ENCODE measurements at regions not wholly inside any gene's neighbourhood (a gene's known extent, or its start where the extent isn't known, plus 50 kb on each side); places are given as distances from the start of the nearest gene placed in this dataset.

- DNase-seq = no peak
Measured at GRCh38 chr1:219269171-219269570, 95.5 kb downstream of the LYPLAL1 start.

- no peak for DNase-seq
Measured at GRCh38 chr1:219266524-219266923, 92.8 kb downstream of the LYPLAL1 start.

GRCh38 chr1:219265026-219265515 is 91.4 kb downstream of the LYPLAL1 start:
- no peak for DNase-seq

- no peak for DNase-seq
Measured at GRCh38 chr1:219264561-219264960, 90.9 kb downstream of the LYPLAL1 start.

All from fibroblast of skin of back (primary cell).